Tibial nerve (tissue), 3 donors: ENCODE measurements at regions not wholly inside any gene's neighbourhood (a gene's known extent, or its start where the extent isn't known, plus 50 kb on each side); places are given as distances from the start of the nearest gene placed in this dataset.

Source experiments
- POLR2A ChIP-seq, 2 donors: fragments of 450-650 bp; IDR thresholded peaks; one replicate each; pipeline ENCODE4 v1.6.1; 2017; ENCODE audit warnings: antibody characterized with exemption in 2 of 2, mild to moderate bottlenecking in 2 of 2, moderate library complexity in 2 of 2
- TF ChIP-seq, protein P1 (sequence below), 5 experiments: fragments of 200-600 bp in 3 of 5; fragments of 450-650 bp in 2 of 5; sonication (generic) in 3 of 5; IDR thresholded peaks; one replicate each; pipeline ENCODE4 v1.5.1; 2016 to 2019; ENCODE audit warnings: antibody characterized with exemption in 5 of 5, mild to moderate bottlenecking in 3 of 5, moderate library complexity in 2 of 5

DNA sequence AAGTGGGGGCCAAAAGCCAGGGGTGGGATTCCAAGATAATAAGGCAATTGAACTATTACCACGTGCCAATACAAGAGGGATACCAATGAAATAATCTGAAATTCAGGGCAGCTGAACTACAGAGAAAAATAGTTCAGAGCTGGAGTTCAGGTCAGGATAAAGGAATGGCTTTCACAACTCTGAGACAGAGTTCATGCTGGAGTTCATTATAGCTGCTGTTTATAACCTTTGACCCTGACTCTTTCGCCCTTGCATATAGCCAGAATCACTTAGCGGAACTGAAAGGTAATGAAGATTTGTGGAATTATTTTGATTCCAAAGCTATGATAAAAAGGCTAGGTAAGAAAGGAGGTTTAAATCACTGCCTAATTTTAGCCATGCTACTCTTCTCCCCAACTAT, 55.5 kb upstream of the LRRN1 start:
- TF ChIP-seq, protein P1, sequence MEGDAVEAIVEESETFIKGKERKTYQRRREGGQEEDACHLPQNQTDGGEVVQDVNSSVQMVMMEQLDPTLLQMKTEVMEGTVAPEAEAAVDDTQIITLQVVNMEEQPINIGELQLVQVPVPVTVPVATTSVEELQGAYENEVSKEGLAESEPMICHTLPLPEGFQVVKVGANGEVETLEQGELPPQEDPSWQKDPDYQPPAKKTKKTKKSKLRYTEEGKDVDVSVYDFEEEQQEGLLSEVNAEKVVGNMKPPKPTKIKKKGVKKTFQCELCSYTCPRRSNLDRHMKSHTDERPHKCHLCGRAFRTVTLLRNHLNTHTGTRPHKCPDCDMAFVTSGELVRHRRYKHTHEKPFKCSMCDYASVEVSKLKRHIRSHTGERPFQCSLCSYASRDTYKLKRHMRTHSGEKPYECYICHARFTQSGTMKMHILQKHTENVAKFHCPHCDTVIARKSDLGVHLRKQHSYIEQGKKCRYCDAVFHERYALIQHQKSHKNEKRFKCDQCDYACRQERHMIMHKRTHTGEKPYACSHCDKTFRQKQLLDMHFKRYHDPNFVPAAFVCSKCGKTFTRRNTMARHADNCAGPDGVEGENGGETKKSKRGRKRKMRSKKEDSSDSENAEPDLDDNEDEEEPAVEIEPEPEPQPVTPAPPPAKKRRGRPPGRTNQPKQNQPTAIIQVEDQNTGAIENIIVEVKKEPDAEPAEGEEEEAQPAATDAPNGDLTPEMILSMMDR (IDR thresholded peaks at IDR 0.05), result no peak
- TF ChIP-seq POLR2A (IDR thresholded peaks at IDR 0.05), result no peak
